HG02678 (cell line): ENCODE measurements at regions not wholly inside any gene's neighbourhood (a gene's known extent, or its start where the extent isn't known, plus 50 kb on each side); places are given as distances from the start of the nearest gene placed in this dataset.

ENCODE experiments used
- ATAC-seq: cut with Tn5 transposase; IDR thresholded peaks from one replicate; pipeline ENCODE4 v1.9.1; 2021; ENCODE audit warnings: mild to moderate bottlenecking, moderate library complexity; ENCODE audit not compliant: unreplicated experiment

DNA sequence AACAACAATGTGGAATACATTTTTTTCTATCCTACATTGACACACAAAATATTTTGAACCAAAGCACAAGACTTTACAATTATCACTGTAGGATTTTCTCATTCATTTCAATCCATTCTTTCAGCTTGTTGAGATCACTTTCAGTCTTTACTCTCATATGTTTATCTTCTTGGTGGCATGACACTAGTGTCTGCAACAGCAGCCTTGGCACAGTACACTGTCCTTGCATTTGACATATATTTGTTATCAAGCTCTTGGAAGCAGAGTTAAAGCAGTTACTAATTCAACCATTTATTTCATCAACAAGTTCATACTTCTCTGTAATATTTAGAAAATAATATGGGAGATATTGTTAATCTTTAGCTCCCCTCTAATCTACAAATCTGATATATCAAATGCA lies 922.4 kb upstream of the ADGRL2 start:
- no peak for ATAC-seq

DNA sequence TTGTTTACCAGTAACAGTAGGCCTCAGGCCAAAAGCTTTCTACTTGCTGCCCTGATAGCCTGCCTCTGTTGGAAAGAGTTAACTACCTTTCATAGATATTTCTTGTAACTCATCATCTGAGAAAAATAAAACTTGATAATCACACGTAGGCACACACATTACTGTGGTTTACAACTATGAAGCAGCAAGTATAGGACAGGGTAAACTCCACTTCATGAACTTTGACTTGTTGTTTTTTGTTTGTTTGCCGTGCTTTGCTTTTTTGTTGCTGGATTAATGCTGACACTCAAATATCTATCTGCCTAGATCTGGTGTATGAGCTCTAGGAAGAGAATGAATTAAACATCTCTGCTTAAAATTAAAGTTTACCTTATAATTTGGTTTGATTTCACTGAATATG lies 924.7 kb upstream of the ADGRL2 start:
- no peak for ATAC-seq

- no peak for ATAC-seq
Observed at GRCh38 chr1:80869299-80869698, 931.4 kb upstream of the ADGRL2 start.

GRCh38 chr1:80847904-80848303 lies 952.8 kb upstream of the ADGRL2 start:
- ATAC-seq = no peak

DNA sequence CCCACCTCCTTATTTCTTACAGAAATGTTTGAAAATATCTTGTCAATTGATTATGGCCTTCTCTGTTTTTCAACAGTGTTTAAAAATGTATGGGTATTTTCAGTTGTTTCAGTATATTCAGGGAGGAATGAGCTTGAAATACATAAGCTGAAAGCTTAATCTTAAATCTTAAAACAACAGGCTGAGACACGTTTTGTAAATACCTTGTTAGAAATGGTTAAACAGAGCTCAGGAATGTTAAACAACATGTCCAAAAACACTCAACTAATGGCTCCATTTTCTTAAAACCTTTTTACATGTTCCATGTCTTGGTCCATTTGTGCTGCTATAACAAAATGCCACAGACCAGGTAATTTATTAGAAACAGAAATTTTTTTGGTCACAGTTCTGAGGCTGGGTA lies 953.8 kb upstream of the ADGRL2 start:
- ATAC-seq = no peak

DNA sequence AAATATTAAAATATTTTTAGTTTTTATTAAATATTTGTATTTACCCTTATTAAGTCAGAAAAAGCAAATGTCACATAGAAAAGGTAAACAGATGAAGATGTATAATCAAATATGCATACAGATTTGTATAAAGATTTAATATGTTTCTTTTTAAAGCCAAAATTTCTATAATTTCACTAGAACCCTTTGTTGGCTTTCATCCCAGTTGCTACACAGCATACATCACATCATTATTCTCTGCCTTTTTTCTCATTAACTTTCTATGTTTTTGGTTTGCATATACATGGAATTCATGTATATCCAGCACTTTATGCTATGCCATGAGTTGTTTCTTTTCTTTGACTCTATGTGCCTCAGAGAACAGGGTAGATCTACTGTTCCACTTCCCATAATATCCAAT lies 957.9 kb upstream of the ADGRL2 start:
- no peak for ATAC-seq

DNA sequence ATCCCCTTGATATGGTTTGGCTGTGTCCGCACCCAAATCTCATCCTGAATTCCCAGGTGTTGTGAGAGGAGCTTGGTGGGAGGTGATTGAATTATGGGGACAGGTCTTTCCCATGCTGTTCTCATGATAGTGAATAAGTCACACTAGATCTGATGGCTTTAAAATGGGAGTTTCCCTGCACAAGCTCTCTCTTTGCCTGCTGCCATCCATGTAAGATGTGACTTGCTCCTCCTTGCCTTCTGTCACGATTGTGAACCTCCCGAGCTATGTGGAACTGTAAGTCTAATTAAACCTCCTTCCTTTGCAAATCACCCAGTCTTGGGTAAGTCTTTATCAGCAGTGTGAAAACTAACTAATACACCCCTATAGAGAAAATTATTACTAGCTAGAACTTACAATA lies 959.5 kb upstream of the ADGRL2 start:
- ATAC-seq = no peak

GRCh38 chr1:80837066-80837465 lies 963.7 kb upstream of the ADGRL2 start:
- no peak for ATAC-seq

GRCh38 chr1:80836505-80836904 lies 964.2 kb upstream of the ADGRL2 start:
- no peak for ATAC-seq

DNA sequence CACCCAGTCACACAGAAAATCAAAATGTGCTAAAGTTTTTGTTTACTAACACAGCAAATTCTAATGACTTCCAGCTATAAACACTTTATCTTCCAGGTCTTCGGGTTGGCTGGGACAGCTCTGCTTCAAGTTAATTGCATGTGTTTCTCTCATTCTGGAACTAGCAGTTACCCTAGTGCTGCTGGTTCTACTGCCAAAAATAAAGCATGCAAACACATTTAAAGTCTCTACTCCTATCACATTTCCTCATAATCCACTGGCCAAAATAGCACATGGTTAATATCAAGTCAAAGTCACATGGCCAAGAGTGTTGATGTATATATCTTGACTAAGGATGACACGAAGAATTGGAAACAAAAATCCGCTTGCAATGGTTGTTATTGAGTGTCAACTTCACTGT lies 973.1 kb upstream of the ADGRL2 start:
- no peak for ATAC-seq

DNA sequence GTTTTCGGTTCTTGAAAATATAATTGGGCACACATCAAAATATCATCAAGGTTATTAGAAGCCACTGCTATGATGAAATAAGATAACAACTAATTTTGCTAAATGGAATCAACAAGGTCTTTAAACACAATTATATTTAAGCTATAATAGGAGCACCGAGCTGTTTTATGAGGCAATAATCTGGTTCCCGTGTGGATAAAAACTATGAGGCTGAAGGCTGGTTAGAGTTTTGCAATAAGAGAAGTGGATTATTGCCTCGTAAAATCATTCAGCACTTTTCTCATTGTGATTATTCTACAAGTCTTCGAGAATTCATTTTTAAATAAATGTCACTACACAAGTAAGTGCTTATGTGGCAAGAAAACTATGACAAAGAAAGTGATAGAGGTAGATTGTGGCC lies 975.7 kb upstream of the ADGRL2 start:
- ATAC-seq = no peak

DNA sequence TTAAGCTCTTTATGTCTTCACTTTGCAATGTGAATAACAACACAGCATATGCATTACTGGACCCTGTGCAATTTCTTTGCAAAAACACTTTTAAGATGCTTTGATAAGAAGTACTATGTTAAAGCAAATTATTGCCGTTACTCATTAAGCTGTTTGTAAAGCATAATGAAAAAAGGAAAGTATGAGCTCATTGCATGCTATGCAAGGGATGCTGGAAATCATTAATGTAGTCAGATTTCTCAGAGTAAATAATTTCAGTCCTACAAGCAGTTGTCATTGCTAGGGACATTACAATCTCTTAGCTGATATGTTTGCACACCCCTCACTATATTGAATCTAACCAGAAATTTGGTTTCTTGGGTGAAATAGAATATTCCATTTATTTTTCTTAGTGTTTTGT lies 982.5 kb upstream of the ADGRL2 start:
- no peak for ATAC-seq

DNA sequence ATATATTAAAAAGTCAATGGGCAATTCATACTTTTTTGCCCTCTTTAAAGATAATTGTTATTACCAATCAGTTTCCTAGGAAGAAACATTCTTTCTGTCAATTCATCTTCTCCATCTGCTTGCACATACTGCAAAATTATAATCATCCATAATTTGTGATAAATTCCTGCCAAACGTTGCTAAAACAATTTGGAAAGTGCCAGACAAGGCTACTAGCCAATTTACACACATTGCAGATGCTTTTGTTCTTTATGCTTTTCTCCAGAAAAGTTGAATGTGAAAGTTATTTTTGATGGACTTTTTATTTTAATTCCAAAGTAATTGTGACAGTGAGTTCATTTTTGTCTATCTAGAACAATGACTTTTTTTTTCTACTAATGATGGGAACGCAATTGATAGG lies 992.8 kb upstream of the ADGRL2 start:
- ATAC-seq = no peak

DNA sequence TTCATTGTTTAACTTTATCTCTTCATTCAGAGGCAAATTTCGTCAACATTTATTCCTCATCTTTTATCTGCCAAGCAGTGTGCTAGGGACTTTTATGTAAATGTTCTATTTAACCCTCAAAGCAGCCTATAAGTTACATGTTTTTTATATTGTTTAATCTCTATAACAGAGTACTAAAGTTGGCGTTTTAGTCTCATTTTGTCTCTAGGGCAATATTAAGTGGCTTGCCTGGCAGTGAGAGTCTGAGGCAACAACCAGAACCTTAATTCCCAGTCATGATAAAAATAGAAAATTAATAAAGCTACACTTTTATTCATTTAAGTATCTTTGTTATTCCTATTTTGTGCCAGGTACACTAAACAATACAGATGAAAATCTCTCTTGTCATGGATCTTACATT lies 994.3 kb upstream of the ADGRL2 start:
- no peak for ATAC-seq

DNA sequence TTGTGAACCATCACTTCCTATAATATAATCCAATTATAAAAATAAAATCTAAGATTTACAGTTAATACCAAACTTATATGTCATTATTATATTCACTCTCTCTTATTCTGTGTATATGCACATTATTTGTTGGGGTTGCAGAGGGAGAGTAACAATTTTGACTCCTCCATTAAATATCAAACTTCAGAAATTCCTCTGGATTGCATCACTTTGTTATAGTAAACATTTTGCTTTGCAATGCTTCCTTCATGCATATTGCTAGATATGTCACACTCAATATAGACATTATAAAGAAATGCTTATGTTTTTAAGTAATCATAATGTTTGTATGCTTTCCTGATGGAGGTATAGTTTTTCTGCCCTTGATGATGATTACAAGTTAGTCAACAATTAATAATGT lies 999.0 kb upstream of the ADGRL2 start:
- ATAC-seq = no peak

DNA sequence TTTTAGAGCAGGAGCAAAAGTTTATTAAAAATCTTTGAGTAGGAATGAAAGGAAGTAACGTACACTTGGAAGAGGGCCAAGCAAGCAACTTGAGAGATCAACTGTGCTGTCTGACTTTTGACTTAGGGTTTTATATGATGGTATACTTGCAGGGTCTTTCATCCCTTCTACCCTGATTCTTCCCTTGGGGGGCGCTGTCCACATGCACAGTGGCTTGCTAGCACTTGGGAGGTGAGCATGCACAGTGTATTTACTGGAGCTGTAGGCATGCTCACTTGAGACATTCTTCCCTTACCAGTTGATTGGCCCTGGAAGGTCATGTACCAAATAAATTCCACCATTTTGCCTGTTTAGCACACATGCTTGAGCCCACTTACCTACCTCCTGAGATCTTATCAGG lies 1001.3 kb upstream of the ADGRL2 start:
- no peak for ATAC-seq

GRCh38 chr1:80779275-80779674 lies 1021.5 kb upstream of the ADGRL2 start:
- ATAC-seq = no peak

DNA sequence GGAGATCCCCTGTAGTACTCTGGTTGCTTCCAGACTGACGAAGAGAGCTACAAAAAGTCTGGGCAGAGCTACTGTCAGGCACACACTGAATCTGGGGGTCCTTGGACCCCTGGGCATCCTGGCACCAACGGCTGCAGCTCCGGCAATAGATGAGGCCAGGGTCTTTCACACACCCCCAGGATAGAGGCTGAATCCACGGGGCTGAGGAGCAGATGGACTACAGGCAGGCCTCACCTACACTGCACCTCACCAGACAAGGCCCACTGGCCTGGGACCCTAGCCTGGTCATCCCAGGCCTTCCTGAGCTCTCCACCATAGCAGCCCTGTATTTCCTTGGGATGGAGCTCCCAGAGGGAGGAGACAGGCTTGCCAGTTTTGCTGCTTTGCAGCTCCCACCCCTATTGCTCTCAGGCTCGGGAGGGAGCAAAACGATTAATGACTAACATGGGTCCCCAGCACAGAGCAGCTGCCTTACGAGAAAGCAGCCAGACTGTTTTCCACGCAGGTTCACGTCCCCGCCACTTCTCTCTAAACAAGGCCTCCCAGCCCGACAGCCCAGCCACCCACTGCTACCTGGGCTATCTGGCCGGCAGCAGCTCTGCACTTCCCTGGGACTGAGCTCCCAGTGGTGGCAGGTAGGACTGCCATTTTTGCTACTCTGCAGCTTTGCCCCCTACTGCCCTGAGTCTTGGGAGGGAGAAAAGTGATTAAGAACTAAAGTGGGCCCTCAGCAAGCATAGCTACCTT lies 1022.5 kb upstream of the ADGRL2 start:
- ATAC-seq = no peak

DNA sequence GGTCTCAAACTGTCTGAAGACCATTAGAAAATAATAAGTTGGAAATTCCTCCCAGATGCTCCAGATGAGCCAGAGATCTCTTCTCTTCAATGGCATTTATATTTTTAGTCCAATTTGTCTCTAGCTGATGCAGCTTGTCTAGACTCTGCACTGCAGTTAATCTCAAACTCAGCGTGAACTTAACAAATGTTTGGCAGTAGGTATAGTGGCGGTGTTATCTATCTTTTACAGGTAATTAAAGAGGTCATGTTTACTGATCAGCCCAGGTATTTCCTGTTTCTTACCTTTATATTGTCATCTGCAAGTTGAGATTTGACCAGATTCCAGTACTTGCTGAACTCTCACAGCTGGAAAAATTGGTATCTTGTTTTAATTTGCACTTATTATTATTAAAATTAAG lies 1024.5 kb upstream of the ADGRL2 start:
- ATAC-seq = no peak

DNA sequence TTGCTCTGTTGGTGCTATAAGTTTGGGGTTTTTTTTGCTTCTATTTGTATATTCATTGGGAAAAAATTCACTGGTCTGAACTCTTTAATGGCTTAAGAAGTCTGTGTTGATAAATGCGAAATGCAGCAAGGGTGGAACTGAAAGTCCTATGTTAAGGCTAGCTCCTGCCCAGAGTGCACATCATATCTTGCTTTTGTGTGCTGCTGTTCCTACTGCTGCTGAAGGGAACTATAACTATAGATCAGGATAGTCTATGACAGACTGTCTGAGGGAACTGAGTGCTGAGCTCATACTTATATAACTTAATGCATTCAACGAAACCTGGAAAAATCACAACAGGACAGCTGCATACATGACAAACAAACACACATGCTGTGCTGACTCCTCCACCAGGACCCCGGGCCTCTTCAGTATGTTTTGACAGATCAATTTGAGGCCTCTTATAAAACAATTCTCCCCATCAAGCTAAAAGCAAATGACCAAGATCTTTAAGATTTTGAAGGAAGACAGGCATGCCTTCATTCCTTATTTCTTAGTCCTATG lies 1031.5 kb upstream of the ADGRL2 start:
- ATAC-seq = no peak

DNA sequence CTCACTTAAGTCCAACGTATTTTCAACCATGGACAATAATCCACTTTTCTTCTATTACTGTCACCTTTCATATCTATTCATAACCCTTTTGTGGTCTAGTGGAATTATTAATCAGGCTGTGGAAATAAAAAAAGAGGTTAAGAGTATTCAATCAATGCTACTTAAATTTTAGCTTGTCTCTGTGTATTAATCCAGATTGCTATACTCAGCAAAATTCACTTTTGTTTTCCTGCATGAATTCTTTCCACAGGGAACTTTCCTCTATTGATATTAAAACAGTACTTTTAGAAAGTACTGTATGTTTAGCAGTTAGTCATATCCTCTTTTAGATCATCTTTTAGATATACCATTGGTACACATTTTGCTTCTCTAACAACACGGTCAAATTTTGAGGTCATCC lies 1033.0 kb upstream of the ADGRL2 start:
- ATAC-seq = no peak

- no peak for ATAC-seq
Observed at GRCh38 chr1:80759354-80759753, 1041.4 kb upstream of the ADGRL2 start.

- no peak for ATAC-seq
Observed at GRCh38 chr1:80755944-80756343, 1044.8 kb upstream of the ADGRL2 start.
